GM12873 (cell line): ENCODE measurements at regions not wholly inside any gene's neighbourhood (a gene's known extent, or its start where the extent isn't known, plus 50 kb on each side); places are given as distances from the start of the nearest gene placed in this dataset.

Experiments used
- CTCF ChIP-seq: IDR thresholded peaks from 2 replicates; pipeline ENCODE4 v1.5.1; 2012; ENCODE audit warnings: low read depth, mild to moderate bottlenecking, moderate library complexity, low read length, control low read depth; ENCODE audit not compliant: insufficient read depth; ENCODE audit errors: missing control alignments

DNA sequence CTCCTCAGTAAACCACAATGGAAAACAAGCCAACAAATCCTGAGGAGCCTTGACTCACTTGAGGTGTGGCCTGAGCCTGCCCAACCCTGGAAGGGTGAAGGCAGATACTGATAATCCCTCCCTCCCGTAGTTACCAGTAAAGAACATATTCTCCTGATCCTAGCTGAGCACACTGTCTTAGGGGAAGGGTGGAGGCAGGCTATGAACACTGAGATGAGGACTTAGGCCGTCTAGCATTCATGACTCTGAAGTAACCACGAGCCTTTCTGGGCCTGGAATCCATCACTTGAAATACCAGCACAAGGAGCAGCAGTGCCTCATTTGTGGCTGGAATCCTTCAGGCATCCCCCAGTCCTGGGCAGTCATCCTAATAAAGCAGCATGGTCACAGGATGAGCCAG lies 124.5 kb upstream of the PRLR start:
- no peak for TF ChIP-seq CTCF

DNA sequence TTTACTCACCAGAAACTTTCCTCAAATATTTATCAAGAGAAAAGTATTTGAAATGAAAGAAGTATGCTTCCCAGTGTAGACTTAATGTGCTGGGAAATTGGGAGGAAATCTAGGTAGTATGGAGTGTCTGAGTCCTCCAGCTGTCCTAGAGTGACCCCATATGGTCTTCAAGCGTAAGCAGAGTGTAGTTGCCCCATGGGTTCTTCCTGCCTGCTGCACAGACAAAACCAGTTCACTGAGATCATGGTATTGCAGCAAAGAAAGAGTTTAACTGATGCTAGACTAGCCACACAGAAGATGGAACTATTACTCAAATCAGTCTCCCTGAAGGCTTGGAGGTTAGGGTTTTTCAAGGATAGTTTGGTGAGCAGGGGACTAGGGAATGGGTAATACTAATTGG lies 114.9 kb upstream of the PRLR start:
- TF ChIP-seq CTCF: peak; percentile 15

DNA sequence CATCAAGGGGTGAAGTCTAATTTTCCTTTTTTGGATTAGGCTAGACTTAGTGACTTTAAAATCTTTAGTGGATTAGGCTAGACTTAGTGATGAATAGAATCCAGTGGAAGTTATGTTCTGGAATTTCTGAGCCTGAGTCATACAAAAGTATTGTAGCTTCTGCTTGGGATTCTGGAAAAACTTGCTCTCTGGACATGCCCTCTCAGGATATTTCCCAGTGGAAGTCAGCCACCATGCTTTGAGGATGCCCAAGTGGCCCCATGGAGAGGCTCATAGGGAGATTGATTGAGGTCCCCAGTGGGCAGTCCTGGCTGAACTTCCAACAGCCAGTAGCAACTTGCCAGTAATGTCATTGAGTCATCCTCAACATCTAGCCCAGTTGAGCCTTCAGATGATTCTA lies 112.4 kb upstream of the PRLR start:
- TF ChIP-seq CTCF: no peak

DNA sequence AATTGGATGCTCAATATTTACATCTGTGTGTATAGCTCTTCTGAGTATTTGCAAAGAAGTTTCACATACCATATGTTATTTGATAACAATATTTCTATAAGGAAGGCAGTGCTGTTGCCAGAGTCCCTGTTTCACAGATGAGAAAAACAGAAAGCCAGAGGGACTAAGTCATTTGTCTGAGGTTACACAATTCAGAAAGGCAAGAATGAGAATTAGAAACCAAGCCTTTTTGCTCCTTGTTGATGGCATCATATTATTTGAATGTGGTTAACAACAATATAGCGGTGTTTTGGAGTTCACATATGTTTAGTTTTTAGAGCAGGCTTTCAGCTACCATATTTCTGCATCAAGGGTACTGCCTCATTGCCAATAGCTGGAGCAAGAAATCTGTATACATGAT lies 110.9 kb upstream of the PRLR start:
- TF ChIP-seq CTCF: no peak

- no peak for TF ChIP-seq CTCF
Measured at GRCh38 chr5:35339616-35340100, 109.4 kb upstream of the PRLR start.

DNA sequence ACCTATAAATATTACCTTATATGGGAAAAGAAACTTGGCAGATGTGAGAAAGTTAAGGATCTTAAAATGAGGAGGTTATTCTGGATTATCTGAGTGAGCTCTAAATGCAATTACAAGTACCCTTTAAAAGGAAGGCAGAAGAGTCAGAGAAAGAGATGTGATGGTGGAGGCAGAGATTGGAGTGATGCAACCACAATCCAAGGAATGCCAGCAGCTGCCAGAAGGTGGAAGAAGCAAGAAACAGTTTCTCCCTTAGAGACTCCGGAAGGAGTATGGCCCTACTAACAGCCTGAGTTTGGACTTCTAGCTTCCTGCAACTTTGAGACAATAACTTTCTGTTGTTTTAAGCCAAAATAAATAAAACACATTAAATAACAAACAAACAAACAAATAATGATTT lies 108.7 kb upstream of the PRLR start:
- TF ChIP-seq CTCF: no peak

DNA sequence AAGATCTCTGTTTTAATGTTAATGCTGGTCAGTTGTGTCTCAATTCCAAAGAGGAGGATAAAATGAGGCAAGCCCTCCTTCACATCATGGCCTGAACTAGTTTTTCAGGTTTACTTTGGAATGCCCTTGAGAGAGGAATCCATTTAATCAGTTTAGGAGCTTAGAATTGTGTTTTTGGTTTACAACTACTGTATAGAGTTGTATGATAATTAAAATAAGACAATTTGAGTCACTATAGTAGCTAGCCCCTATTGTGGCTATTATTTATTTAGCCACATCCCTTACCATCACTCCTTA lies 107.8 kb upstream of the PRLR start:
- TF ChIP-seq CTCF: no peak
